Neural progenitor cell (in vitro differentiated cells): ENCODE measurements at regions not wholly inside any gene's neighbourhood (a gene's known extent, or its start where the extent isn't known, plus 50 kb on each side); places are given as distances from the start of the nearest gene placed in this dataset.

Experiments used
- EZH2phosphoT487 ChIP-seq: fragments of 200-600 bp; sonication (generic); IDR thresholded peaks from 2 replicates; pipeline ENCODE4 v1.6.1; 2017; ENCODE audit warnings: antibody characterized with exemption
- TF ChIP-seq, protein P1 (sequence below): fragments of 200-600 bp; sonication (generic); IDR thresholded peaks from 2 replicates; pipeline ENCODE4 v1.5.1; 2017; ENCODE audit warnings: antibody characterized with exemption, mild to moderate bottlenecking

DNA sequence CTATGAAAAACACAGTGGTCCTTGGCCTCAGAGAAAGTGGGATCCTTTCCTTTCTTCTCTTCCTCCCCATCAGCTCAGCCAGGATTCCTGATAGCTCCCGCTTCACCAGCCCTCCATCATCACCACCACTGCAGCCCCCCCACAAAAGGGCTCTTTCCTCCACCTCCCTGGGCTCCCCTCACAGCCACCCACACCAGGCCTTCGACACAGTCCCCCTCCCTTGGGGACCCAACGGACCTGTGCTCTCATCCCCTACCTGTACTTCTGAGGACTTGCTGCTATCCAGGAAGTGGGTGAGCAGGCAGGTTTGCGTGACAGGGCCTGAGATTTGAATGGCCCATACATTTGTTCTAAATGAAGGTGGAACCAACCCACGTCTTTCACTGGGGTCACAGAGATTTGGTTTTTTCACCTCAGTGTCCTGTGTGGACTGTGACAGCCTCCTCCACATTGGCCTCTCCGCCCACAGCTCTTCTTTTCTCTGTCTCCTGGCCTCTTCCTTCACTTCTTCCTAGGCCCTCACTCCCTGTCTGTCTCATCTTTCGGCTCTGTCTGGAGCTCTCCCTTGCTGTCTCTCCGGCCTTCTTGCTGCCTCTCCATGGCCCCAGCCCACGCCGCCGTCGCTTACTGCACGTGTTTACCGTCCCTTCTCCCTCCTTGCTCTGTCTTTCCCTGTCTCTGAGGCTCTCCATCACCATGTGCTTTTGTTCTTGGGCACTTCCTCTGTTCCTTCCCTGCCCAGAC, 238.6 kb downstream of the FOXD2 start:
- TF ChIP-seq, protein P1, sequence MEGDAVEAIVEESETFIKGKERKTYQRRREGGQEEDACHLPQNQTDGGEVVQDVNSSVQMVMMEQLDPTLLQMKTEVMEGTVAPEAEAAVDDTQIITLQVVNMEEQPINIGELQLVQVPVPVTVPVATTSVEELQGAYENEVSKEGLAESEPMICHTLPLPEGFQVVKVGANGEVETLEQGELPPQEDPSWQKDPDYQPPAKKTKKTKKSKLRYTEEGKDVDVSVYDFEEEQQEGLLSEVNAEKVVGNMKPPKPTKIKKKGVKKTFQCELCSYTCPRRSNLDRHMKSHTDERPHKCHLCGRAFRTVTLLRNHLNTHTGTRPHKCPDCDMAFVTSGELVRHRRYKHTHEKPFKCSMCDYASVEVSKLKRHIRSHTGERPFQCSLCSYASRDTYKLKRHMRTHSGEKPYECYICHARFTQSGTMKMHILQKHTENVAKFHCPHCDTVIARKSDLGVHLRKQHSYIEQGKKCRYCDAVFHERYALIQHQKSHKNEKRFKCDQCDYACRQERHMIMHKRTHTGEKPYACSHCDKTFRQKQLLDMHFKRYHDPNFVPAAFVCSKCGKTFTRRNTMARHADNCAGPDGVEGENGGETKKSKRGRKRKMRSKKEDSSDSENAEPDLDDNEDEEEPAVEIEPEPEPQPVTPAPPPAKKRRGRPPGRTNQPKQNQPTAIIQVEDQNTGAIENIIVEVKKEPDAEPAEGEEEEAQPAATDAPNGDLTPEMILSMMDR: no peak
- no peak for TF ChIP-seq EZH2phosphoT487
